ENCODE measurements at regions not wholly inside any gene's neighbourhood (a gene's known extent, or its start where the extent isn't known, plus 50 kb on each side); places are given as distances from the start of the nearest gene placed in this dataset.

- Histone ChIP-seq H4K20me1 (ENCODE audit: control insufficient read depth, extremely low read depth, insufficient read depth, low read length) (no peaks in the 10 kb centered on the region), H3K79me2 (ENCODE audit: control insufficient read depth, insufficient read depth, low read length) (no peaks in the 10 kb centered on the region), H2AFZ (ENCODE audit: low read length) (no peak overlapping the region), H3K9ac (ENCODE audit: insufficient read depth, low read length) (no peak overlapping the region), H3K27ac (ENCODE audit: insufficient read depth, low read length) (no peak overlapping the region), H3K9me3 (ENCODE audit: control insufficient read depth, insufficient read depth, low read depth, low read length) (no peaks in the 10 kb centered on the region), H3K4me2 (ENCODE audit: extremely low read depth, insufficient read depth, low read length) (no peak overlapping the region), H3K4me1 (ENCODE audit: control insufficient read depth, extremely low read depth, insufficient read depth, low read length) (no peaks in the 10 kb centered on the region), H3K4me3 (replicated peaks in 1 of 4; ENCODE audit: control extremely low read depth in 1 of 4, insufficient read depth in 1 of 4, low read depth in 3 of 4, low read length in 4 of 4) (no peak overlapping the region), H3K36me3 (ENCODE audit: control insufficient read depth, insufficient read depth, low read length) (no peaks in the 10 kb centered on the region), H3K27me3 (ENCODE audit: control insufficient read depth, insufficient read depth, low read length) (no peaks in the 10 kb centered on the region)
- no peak for TF ChIP-seq EZH2 (IDR thresholded peaks at IDR 0.05; ENCODE audit: low read length, missing control alignments)
- TF ChIP-seq CTCF (conservative IDR thresholded peaks at IDR 0.05 in 1 of 2, IDR thresholded peaks at IDR 0.05 in 1 of 2; ENCODE audit: low read depth in 1 of 2, low read length in 2 of 2), result no peak
- DNase-seq (ENCODE audit: low read depth in 2 of 2), result no peak
Measured at GRCh38 chr13:68506888-68507551, 1276.9 kb upstream of the PCDH9 start.

GRCh38 chr13:68490594-68490993 lies 1260.5 kb upstream of the PCDH9 start:
- no peak for TF ChIP-seq CTCF (conservative IDR thresholded peaks at IDR 0.05 in 1 of 2, IDR thresholded peaks at IDR 0.05 in 1 of 2; ENCODE audit: low read depth in 1 of 2, low read length in 2 of 2)
- TF ChIP-seq EZH2 (IDR thresholded peaks at IDR 0.05; ENCODE audit: low read length, missing control alignments), result no peak
- no peak overlapping the region for H3K4me3 ChIP-seq (replicated peaks in 1 of 4; ENCODE audit: control extremely low read depth in 1 of 4, insufficient read depth in 1 of 4, low read depth in 3 of 4, low read length in 4 of 4)

GRCh38 chr13:68481130-68481529 lies 1251.0 kb upstream of the PCDH9 start:
- Histone ChIP-seq H3K4me1 (ENCODE audit: control insufficient read depth, extremely low read depth, insufficient read depth, low read length) (no peaks in the 10 kb centered on the region), H3K9ac (ENCODE audit: insufficient read depth, low read length) (no peak overlapping the region), H2AFZ (ENCODE audit: low read length) (no peak overlapping the region), H3K4me2 (ENCODE audit: extremely low read depth, insufficient read depth, low read length) (no peak overlapping the region), H3K27ac (ENCODE audit: insufficient read depth, low read length) (no peak overlapping the region), H4K20me1 (ENCODE audit: control insufficient read depth, extremely low read depth, insufficient read depth, low read length) (no peaks in the 10 kb centered on the region), H3K79me2 (ENCODE audit: control insufficient read depth, insufficient read depth, low read length) (no peaks in the 10 kb centered on the region), H3K36me3 (ENCODE audit: control insufficient read depth, insufficient read depth, low read length) (no peaks in the 10 kb centered on the region), H3K27me3 (ENCODE audit: control insufficient read depth, insufficient read depth, low read length) (no peaks in the 10 kb centered on the region), H3K9me3 (ENCODE audit: control insufficient read depth, insufficient read depth, low read depth, low read length) (no peaks in the 10 kb centered on the region), H3K4me3 (replicated peaks in 1 of 4; ENCODE audit: control extremely low read depth in 1 of 4, insufficient read depth in 1 of 4, low read depth in 3 of 4, low read length in 4 of 4) (no peak overlapping the region)
- DNase-seq (ENCODE audit: low read depth in 2 of 2), result no peak
- TF ChIP-seq EZH2 (IDR thresholded peaks at IDR 0.05; ENCODE audit: low read length, missing control alignments) (no peak), CTCF (conservative IDR thresholded peaks at IDR 0.05 in 1 of 2, IDR thresholded peaks at IDR 0.05 in 1 of 2; ENCODE audit: low read depth in 1 of 2, low read length in 2 of 2) (no peak)

More at GRCh38 chr13:68490594-68490993, 1260.5 kb upstream of the PCDH9 start:
- no peaks in the 10 kb centered on the region for H4K20me1 ChIP-seq (ENCODE audit: control insufficient read depth, extremely low read depth, insufficient read depth, low read length)
- H3K9ac ChIP-seq (ENCODE audit: insufficient read depth, low read length), result no peak overlapping the region
- no peak overlapping the region for H2AFZ ChIP-seq (ENCODE audit: low read length)
- no peak overlapping the region for H3K27ac ChIP-seq (ENCODE audit: insufficient read depth, low read length)
- no peak for DNase-seq (ENCODE audit: low read depth in 2 of 2)
- H3K4me2 ChIP-seq (ENCODE audit: extremely low read depth, insufficient read depth, low read length), result no peak overlapping the region
- H3K36me3 ChIP-seq (ENCODE audit: control insufficient read depth, insufficient read depth, low read length), result no peaks in the 10 kb centered on the region
- no peaks in the 10 kb centered on the region for H3K9me3 ChIP-seq (ENCODE audit: control insufficient read depth, insufficient read depth, low read depth, low read length)
- H3K79me2 ChIP-seq (ENCODE audit: control insufficient read depth, insufficient read depth, low read length), result no peaks in the 10 kb centered on the region
- H3K4me1 ChIP-seq (ENCODE audit: control insufficient read depth, extremely low read depth, insufficient read depth, low read length), result no peaks in the 10 kb centered on the region
- no peaks in the 10 kb centered on the region for H3K27me3 ChIP-seq (ENCODE audit: control insufficient read depth, insufficient read depth, low read length)

All from fibroblast of lung (primary cell).